ENCODE measurements at regions not wholly inside any gene's neighbourhood (a gene's known extent, or its start where the extent isn't known, plus 50 kb on each side); places are given as distances from the start of the nearest gene placed in this dataset.

- no peak overlapping the region for H3K4me2 ChIP-seq
- peaks cover 6% of the 10 kb centered on the region for H3K4me1 Mint-ChIP-seq
- TF ChIP-seq EZH2 (IDR thresholded peaks at IDR 0.05) (no peak), EZH2phosphoT487 (IDR thresholded peaks at IDR 0.05) (no peak), CTCF (IDR thresholded peaks at IDR 0.05) (no peak)
- no peak overlapping the region for H2AFZ ChIP-seq (replicated peaks)
- no peaks in the 10 kb centered on the region for H3K27me3 ChIP-seq
- no peak overlapping the region for H3K27ac ChIP-seq
- H3K79me2 ChIP-seq (ENCODE audit: low read depth): no peaks in the 10 kb centered on the region
- H3K36me3 Mint-ChIP-seq: no peaks in the 10 kb centered on the region
- no peak overlapping the region for H3K4me3 Mint-ChIP-seq
- no peak overlapping the region for H3K4me3 ChIP-seq
- no peaks in the 10 kb centered on the region for H4K20me1 ChIP-seq (ENCODE audit: low read depth)
- peaks cover 6% of the 10 kb centered on the region for H3K27me3 Mint-ChIP-seq (ENCODE audit: insufficient read depth, low read depth)
- H3K36me3 ChIP-seq: no peaks in the 10 kb centered on the region
- DNase-seq (ENCODE audit: low spot score): no peak
- no peak overlapping the region for H3K9ac ChIP-seq
- H3K4me1 ChIP-seq: no peaks in the 10 kb centered on the region
- no peaks in the 10 kb centered on the region for H3K9me3 ChIP-seq (ENCODE audit: low read depth)
- no peaks in the 10 kb centered on the region for H3K9me3 Mint-ChIP-seq
- H3K27ac Mint-ChIP-seq: no peak overlapping the region
- no peaks in the 10 kb centered on the region for H3F3A ChIP-seq (ENCODE audit: low read depth)
Measured at GRCh38 chr5:74020503-74020902, 394.5 kb downstream of the ARHGEF28 start.

- no peaks in the 10 kb centered on the region for H3K36me3 Mint-ChIP-seq
- H3K4me3 Mint-ChIP-seq: no peak overlapping the region
- Histone ChIP-seq H3K4me1 (no peaks in the 10 kb centered on the region), H3K27ac (no peak overlapping the region), H3K9me3 (ENCODE audit: low read depth) (no peaks in the 10 kb centered on the region), H3K36me3 (no peaks in the 10 kb centered on the region), H3K27me3 (no peaks in the 10 kb centered on the region), H3F3A (ENCODE audit: low read depth) (no peaks in the 10 kb centered on the region), H3K79me2 (ENCODE audit: low read depth) (no peaks in the 10 kb centered on the region), H3K9ac (no peak overlapping the region), H3K4me3 (no peak overlapping the region), H2AFZ (replicated peaks) (no peak overlapping the region), H3K4me2 (no peak overlapping the region), H4K20me1 (ENCODE audit: low read depth) (no peaks in the 10 kb centered on the region)
- H3K27ac Mint-ChIP-seq: no peak overlapping the region
- peaks cover 6% of the 10 kb centered on the region for H3K4me1 Mint-ChIP-seq
- no peaks in the 10 kb centered on the region for H3K9me3 Mint-ChIP-seq
- peaks cover 6% of the 10 kb centered on the region for H3K27me3 Mint-ChIP-seq (ENCODE audit: insufficient read depth, low read depth)
- DNase-seq (ENCODE audit: low spot score): no peak
- TF ChIP-seq CTCF (IDR thresholded peaks at IDR 0.05): no peak
Measured at GRCh38 chr5:74019923-74020322, 393.9 kb downstream of the ARHGEF28 start.

GRCh38 chr5:74017786-74018211 lies 391.8 kb downstream of the ARHGEF28 start:
- no peak overlapping the region for H3K9ac ChIP-seq
- H3K27me3 ChIP-seq: no peaks in the 10 kb centered on the region
- H3K27me3 Mint-ChIP-seq (ENCODE audit: insufficient read depth, low read depth): peaks cover 9% of the 10 kb centered on the region
- H3K36me3 Mint-ChIP-seq: no peaks in the 10 kb centered on the region
- H3K79me2 ChIP-seq (ENCODE audit: low read depth): no peaks in the 10 kb centered on the region
- no peak overlapping the region for H3K4me3 ChIP-seq
- H2AFZ ChIP-seq (replicated peaks): no peak overlapping the region
- peaks cover 6% of the 10 kb centered on the region for H3K4me1 Mint-ChIP-seq
- no peaks in the 10 kb centered on the region for H4K20me1 ChIP-seq (ENCODE audit: low read depth)
- H3K27ac ChIP-seq: no peak overlapping the region
- TF ChIP-seq EZH2 (IDR thresholded peaks at IDR 0.05) (no peak), CTCF (IDR thresholded peaks at IDR 0.05) (no peak), EZH2phosphoT487 (IDR thresholded peaks at IDR 0.05) (no peak)
- no peak overlapping the region for H3K4me2 ChIP-seq
- no peak overlapping the region for H3K4me3 Mint-ChIP-seq
- no peaks in the 10 kb centered on the region for H3K9me3 ChIP-seq (ENCODE audit: low read depth)
- no peaks in the 10 kb centered on the region for H3F3A ChIP-seq (ENCODE audit: low read depth)
- no peaks in the 10 kb centered on the region for H3K4me1 ChIP-seq
- no peak for DNase-seq (ENCODE audit: low spot score)
- H3K36me3 ChIP-seq: no peaks in the 10 kb centered on the region
- no peaks in the 10 kb centered on the region for H3K9me3 Mint-ChIP-seq
- no peak overlapping the region for H3K27ac Mint-ChIP-seq

- no peak for DNase-seq (ENCODE audit: low spot score)
- H4K20me1 ChIP-seq (ENCODE audit: low read depth): no peaks in the 10 kb centered on the region
- TF ChIP-seq EZH2 (IDR thresholded peaks at IDR 0.05) (no peak), CTCF (IDR thresholded peaks at IDR 0.05) (no peak), EZH2phosphoT487 (IDR thresholded peaks at IDR 0.05) (no peak)
- H3K4me1 ChIP-seq: no peaks in the 10 kb centered on the region
- H3K9ac ChIP-seq: no peak overlapping the region
- H3K4me3 Mint-ChIP-seq: no peak overlapping the region
- peaks cover 6% of the 10 kb centered on the region for H3K4me1 Mint-ChIP-seq
- no peaks in the 10 kb centered on the region for H3K36me3 Mint-ChIP-seq
- H3K4me2 ChIP-seq: no peak overlapping the region
- H3K4me3 ChIP-seq: no peak overlapping the region
- no peaks in the 10 kb centered on the region for H3K36me3 ChIP-seq
- no peaks in the 10 kb centered on the region for H3K79me2 ChIP-seq (ENCODE audit: low read depth)
- peak overlapping the region; percentile 1 for H3K27ac Mint-ChIP-seq
- H3K9me3 Mint-ChIP-seq: no peaks in the 10 kb centered on the region
- no peaks in the 10 kb centered on the region for H3K27me3 ChIP-seq
- peaks cover 9% of the 10 kb centered on the region for H3K27me3 Mint-ChIP-seq (ENCODE audit: insufficient read depth, low read depth)
- no peak overlapping the region for H3K27ac ChIP-seq
- no peak overlapping the region for H2AFZ ChIP-seq (replicated peaks)
- H3F3A ChIP-seq (ENCODE audit: low read depth): no peaks in the 10 kb centered on the region
- H3K9me3 ChIP-seq (ENCODE audit: low read depth): no peaks in the 10 kb centered on the region
Measured at GRCh38 chr5:74017112-74017511, 391.1 kb downstream of the ARHGEF28 start.
